HG03460 (cell line): ENCODE measurements at regions not wholly inside any gene's neighbourhood (a gene's known extent, or its start where the extent isn't known, plus 50 kb on each side); places are given as distances from the start of the nearest gene placed in this dataset.
A peak's percentile ranks its signal among the peaks of the same experiment; 100 is the strongest.
"Not testable (repeated sequence)": the region's sequence is repeated elsewhere in the genome, so short reads cannot be mapped to it uniquely, and the experiment has no call there.

Experiments used
- ATAC-seq: cut with Tn5 transposase; IDR thresholded peaks from one replicate; pipeline ENCODE4 v1.9.1; 2021; ENCODE audit not compliant: unreplicated experiment

- ATAC-seq: no peak
Measured at GRCh38 chr13:66237411-66238062, 992.6 kb downstream of the PCDH9 start.

GRCh38 chr13:66234159-66234558 is 996.0 kb downstream of the PCDH9 start:
- no peak for ATAC-seq

DNA sequence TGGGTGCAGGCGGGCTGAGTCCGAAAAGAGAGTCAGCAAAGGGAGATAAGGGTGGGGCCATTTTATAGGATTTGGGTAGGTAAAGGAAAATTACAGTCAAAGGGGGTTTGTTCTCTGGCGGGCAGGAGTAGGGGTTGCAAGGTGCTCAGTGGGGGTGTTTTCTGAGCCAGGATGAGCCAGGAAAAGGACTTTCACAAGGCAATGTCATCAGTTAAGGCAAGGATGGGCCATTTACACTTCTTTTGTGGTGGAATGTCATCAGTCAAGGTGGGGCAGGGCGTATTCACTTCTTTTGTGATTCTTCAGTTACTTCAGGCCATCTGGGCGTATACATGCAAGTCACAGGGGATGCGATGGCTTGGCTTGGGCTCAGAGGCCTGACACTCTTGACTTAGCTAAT is 998.2 kb downstream of the PCDH9 start:
- ATAC-seq: not testable (repeated sequence)

GRCh38 chr13:66225072-66225471 is 1005.1 kb downstream of the PCDH9 start:
- ATAC-seq: no peak

GRCh38 chr13:66224663-66225062 is 1005.5 kb downstream of the PCDH9 start:
- ATAC-seq: no peak

DNA sequence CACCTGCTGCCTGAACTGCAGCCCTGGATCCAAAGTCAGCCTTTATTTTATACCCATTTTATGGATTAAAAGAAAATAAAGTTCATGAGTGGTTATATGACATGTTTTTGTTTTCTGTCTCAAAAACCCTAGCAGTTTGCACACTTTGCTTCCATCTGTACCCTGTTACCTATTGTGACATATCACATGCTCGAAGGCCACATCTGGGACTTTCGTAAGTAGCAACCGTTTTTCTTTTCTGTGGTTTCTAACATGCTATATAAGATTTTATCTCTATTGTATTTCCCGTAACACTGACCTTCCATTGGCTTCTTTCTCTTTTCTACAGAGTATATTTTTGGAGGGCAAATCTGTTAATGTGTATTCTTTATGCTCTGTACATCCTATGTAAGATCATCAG is 1007.2 kb downstream of the PCDH9 start:
- ATAC-seq: no peak

- no peak for ATAC-seq
Measured at GRCh38 chr13:66222127-66222526, 1008.0 kb downstream of the PCDH9 start.

GRCh38 chr13:66219506-66219905 is 1010.6 kb downstream of the PCDH9 start:
- no peak for ATAC-seq

DNA sequence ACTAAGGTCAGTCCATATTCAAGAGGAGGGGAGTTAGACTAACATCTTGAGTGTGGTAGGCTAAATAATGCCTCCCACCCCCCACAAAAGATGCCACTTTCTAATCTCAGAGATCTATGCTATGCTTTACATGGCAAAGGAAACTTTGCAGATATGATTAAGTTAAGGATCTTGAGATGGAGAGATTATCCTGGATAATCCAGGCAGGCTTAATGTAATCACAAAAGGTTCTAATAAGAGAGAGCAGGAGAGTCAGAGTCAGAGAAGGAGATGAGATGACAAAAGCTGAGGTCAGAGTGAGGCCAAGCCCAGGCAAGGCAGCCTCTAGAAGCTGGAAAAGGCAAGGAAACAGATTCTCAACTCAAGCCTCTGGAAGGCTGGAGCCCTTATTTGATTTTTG is 1011.6 kb downstream of the PCDH9 start:
- no peak for ATAC-seq

GRCh38 chr13:66216728-66217127 is 1013.4 kb downstream of the PCDH9 start:
- no peak for ATAC-seq

DNA sequence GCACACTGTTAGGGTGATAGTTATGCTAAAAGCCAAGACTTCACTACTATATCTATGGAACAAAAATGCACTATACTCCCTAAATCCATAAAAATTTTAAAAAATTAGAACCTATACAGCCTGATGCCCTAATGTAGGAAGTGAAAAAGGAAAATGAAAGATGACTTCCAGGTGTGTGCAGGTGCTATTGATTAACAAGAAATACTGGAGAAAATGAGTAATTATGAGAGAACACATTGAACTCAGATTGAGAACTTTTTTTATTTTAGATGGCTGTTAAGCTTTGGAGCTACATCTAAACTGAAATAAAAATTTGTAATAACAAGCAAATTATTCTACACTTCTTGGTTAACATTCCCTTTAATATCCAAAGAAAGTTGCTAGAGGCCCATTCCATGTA is 1015.7 kb downstream of the PCDH9 start:
- no peak for ATAC-seq

- peak; percentile 50 for ATAC-seq
Measured at GRCh38 chr13:66212511-66212910, 1017.6 kb downstream of the PCDH9 start.

DNA sequence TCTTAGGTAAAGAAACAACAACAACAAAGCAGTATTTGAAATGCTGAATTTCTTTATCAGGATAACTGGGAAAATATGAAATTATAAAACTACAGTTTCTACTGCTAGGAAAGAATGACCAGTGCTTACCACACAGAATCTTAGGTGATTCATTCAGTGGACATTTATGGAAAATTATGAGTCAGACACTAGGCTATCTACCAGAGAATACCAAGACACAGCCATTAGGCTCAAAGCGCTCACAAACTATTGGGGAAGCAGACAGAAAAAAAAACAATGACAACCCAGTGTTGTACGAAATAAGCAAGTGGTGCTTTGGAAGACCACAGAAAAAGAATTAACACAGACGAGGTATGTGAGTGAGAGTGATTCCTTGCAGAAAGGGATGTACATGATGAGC is 1019.5 kb downstream of the PCDH9 start:
- no peak for ATAC-seq

DNA sequence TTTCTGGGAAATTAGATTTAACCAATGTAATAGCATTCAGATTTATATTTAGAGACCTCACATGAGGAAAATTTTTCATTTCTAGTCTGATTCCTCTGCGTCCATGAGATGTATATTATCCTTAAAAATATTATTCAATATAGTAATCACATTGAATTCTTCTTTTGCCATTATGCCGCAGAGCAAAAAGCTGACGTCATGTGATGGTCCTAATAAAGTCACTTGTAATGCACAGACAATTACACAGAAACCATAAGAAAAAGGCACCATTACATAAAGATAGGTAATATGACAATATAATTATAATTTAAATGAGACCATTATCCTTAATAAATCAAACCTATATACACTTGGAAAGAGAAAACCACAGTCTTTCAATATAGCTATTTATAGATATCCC is 1021.5 kb downstream of the PCDH9 start:
- ATAC-seq: no peak

DNA sequence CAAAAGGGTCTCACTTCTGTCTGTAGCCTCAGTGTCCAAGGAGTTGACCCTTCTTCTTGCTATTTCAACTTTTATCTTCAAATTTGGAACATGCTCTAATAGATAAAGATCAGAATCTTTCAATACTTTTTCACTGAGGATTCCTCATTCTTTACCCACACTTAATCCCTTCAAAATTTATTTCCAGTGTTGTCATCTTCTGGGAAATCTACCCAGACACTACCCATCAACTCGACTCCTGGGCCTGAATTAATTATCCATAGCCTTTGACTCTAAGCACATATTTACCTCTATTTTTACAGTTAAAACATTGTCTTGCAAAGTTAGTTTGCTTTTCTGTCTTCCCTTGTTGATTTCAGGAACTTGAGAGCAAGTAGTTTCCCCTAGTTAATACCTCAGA is 1022.5 kb downstream of the PCDH9 start:
- no peak for ATAC-seq

DNA sequence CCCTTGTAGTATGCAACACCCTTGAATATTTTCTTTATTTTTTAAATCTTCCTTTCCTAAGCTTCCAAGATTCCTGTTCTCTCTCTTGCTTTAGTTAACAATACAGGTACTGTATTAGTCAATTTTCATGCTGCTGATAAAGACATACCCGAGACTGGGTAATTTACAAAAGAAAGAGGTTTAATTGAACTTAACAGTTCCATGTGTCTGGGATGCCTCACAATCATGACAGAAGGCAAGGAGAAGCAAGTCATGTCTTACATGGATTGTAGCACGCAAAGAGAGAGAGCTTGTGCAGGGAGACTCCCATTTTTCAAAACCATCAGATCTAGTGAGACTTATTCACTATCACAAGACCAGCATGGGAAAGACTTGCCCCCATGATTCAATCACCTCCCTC is 1024.3 kb downstream of the PCDH9 start:
- no peak for ATAC-seq

DNA sequence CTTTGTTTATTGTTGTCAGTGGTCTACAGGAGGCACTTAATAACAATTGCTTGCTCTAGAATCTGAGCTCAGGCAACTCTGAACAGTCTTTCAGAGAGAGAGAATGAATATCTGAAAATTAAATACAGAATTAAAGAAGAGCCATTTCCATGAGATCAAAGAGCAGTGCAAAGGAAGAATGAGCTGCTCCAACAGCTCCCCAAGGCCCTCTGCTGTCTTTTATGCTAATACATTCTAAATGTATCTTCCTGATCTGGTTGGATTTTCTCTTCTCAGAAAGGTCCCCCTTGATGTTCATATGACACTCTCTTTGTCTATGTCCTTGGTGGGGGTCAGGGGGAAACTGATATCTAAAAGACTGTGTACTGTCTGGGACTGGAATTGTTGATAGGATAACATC is 1029.6 kb downstream of the PCDH9 start:
- no peak for ATAC-seq

DNA sequence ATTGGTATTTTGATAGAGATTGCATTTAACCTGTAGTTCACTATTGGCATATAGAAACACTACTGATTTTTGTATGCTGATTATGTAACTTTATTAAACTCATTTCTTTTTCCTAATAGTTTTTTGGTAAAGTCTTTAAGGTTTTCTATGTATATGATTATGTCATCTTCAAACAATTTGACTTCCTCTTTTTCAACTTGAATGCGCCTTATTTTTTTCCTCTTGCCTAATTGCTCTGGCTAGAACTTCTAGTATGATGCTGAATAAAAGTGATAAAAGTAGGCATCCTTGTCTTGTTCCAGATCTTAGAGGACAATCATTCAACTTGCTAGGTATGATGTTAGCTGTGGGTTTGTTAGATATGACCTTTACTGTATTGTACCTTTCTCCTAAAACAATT is 1034.9 kb downstream of the PCDH9 start:
- ATAC-seq: no peak

GRCh38 chr13:66189986-66190385 is 1040.2 kb downstream of the PCDH9 start:
- ATAC-seq: no peak

- ATAC-seq: no peak
Measured at GRCh38 chr13:66180836-66181235, 1049.3 kb downstream of the PCDH9 start.

- no peak for ATAC-seq
Measured at GRCh38 chr13:66171920-66172319, 1058.2 kb downstream of the PCDH9 start.

DNA sequence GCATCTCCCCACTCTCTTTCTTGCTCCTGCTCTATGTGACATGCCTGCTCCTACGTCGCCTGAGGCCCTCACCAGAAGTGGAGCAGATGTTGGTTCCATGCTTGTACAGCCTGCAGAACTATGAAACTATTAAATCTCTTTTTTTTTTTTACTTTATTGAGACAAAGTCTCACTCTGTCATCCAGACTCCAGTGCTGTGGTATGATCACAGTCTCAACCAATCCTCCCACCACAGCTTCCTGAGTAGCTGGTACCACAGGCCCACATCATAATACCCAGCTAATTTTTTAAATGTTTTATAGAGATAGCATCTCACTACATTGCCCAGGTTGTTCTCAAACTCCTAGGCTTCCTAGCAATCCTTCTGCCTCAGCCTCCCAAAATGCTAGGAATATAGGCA is 1067.7 kb downstream of the PCDH9 start:
- no peak for ATAC-seq

GRCh38 chr13:66159511-66159910 is 1070.6 kb downstream of the PCDH9 start:
- ATAC-seq: peak; percentile 75
